ENCODE measurements at regions not wholly inside any gene's neighbourhood (a gene's known extent, or its start where the extent isn't known, plus 50 kb on each side); places are given as distances from the start of the nearest gene placed in this dataset.

DNA sequence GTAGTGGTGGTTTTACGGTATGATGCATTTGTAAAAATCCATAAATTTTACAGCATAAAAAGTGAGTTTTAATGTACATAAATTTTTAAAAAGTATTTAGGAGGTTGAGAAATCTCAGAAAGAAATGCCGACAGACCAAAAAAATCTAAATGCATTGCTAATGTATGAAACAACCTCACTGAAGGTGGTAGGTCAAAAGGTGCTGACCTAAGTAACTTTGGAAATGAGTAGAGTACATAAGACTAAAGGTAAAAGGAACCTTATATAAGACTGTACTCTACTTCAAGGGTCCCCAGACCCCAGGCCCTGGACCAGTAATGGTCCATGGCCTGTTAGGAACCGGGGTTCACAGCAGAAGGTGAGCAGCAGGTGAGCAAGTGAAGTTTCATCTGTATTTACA lies 163.4 kb downstream of the COL6A3 start:
- no peak for DNase-seq

DNA sequence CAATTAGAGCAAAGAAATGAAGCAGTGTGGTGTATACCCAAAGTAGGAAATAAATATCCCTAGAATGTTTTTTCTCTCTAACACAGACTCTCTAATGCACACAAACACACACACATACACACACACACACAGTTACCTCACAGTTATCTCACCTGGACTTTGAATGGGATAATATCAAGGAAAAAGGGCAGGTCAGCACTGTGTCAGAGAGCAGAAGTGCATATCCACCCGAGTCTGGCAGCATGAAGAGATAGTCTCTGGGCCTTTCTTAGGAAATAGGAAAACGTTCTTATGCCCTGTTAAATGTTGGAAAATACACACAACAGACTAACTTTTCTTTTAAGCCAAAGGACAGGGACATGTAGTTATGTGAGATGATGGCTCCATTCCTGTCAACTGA lies 162.0 kb downstream of the COL6A3 start:
- DNase-seq: no peak

DNA sequence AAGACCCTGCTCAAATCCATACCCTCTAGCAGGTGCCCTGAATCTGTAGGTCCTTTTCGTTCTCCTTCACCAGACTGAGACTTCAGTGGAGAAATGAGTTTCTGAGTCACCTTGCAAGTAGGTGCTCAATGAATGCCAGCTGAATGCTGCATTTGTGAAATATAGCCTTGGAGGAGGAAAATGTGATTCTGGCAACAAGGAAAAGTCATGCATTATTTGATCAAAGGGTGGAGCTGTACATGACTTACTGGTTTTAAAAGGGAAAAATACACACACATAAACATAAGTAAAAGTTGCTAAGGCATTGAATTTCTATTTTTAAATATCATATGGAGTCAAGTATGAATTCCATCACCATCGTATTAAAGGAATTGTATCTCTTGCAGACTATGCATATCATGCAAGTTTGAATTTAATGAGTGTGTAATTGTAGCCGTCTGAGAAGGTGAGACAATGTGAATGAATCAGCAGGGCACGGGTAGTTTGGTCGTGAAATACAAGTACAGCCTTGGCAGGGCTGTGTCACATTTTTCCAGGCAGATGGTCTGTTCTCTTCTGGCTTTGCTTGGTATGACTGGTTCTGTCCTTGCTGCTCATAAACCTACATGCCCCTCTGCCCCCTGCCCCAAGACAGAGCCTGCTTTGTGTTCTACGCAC lies 160.8 kb downstream of the COL6A3 start:
- DNase-seq: no peak

DNA sequence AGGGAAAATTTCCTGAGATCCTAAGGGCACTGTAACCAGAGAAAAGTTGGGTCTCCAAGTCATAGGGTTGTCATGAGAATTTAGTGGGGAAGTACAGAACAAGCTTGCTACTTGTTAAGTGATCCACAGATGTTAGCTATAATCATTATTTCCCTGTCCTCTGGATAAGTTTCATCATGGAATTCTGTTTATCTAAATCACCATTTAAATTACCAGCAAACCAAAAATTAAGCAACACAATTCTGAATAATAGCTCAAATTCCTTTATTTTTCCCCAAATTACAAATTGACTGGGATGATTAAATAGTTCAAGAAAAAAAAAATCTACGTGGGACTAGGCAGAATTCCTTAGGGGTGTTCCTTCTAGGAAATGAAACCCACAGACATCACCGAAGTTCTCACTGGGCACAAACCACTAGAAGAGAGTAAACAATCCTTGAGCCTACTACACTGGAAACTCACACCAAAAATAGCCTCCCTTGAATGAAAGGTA lies 159.5 kb downstream of the COL6A3 start:
- DNase-seq: no peak

DNA sequence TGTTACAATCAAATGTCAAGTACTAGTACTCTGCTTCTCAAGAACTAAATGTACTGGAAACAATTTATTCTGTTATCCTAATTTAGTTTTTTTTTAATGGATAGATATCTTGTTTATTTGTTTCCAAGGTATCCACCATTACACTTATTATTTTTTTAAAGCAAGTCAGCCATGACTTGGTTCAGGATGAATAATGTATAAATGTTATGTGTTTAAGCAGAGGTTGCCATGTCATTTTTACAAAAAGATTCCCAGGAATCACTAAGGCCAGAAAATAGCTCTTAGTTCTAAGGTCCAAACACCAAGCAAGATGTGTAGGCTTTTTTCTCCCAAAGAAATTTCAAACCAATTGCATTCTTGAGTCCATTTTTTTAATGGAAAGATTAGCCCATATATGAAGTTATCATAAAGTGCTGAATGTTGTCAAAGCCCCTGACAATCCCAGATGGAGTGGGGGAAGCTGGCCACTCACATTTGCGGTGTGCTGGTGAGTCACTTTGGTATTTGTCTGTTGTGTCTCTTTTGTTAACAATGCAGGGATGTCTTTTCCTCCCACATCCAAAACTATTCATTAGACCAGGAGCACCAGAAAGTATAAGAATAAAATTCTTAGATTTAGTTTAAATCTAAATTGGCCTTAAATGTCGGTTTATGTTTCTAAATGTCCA lies 158.9 kb downstream of the COL6A3 start:
- no peak for DNase-seq

DNA sequence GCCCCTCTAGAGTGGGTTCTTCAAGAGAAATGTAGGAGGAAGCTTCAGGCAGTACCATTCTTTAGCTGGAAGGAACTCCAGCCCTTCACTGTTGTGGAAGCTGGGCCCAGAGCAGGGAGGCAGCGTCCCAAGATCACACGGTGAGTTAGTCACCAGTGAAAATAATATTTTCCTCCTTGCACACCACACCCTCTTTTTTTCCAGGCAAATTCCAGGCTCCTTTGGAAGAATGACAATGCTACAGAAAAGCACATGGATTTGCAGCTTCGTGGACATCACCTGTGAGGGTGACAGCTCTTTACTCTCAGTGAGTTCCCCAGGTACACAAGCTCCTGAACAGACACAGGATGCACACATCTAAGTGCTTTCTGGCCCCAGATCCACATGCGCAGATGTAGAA lies 157.1 kb downstream of the COL6A3 start:
- DNase-seq: no peak

DNA sequence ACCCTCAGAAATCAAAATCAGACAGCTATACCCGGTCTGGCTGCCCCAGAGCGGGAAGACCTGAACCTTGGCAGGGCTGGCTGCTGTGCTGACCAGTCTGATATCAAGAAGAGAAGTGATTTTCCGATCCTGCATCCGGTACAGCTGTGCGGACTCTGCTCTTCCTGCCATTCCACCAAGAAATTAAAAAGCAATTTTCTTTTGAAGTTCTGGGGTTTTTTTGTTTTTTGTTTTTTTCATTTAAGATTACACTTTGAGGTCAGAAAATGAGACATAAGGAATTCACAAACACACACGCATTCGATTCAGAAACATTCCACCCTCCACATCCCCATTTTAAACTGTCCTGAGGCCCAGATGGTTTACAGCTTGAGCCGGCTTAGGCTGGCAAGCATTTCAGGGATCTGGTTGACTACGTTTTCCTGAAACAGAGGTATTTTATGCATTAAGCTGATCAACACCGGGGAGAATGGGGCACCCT lies 156.5 kb downstream of the COL6A3 start:
- no peak for DNase-seq

DNA sequence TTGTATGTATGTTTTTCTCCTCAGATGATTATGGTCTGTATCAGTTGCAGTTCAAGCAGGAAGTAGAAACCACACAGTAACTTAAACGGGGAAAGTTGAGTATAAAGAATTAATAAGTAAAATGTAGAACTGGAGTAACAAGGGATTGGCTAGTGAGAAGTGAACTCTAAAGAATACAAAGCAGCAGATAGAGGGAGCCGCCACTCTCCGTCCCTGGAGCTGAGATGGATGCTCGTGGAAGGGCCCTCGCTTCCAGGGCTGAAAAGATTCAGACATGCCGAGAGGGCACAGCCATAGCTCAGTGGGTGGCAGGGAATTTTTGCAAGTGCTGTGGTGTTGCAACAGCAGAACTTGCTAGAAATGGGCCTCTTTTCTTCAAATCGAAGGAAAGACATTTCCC lies 155.8 kb downstream of the COL6A3 start:
- no peak for DNase-seq

DNA sequence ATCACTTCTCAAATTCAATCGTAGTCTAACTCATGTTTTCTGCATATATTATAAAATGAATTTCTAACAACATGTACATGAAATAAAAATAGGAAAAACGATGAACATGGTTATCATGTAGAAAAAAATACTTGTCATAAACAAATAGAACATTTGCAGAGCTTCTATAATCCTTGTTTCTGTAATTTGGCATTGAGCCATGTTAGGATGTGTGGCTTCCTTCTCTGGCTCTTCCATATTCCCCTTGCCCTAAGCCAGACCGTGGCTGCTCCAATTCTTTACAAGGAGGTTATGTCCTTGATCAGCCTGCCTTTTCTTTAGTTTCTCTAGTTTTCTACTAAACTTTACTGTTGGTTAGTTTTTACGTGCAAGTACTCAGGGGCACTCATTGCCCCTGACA lies 155.3 kb downstream of the COL6A3 start:
- DNase-seq: no peak

DNA sequence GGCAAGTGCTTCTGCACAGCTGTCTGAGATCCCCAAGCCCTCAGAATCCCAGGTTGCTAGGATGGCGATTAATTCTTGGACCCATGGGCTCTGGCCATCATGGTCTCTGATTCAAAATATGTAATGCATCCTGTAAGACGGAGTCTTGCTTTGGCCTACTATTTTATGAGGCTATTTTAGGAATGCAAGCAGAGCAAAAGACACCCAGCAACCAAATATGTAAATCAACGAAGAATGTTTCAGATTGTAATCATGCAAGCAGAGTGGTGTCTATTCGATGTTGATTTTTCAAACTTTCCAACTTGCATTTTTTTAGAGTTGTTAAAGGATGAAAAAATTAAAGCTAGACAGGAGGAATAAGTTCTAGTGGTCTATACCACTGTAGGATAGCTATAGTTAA lies 154.8 kb downstream of the COL6A3 start:
- DNase-seq: no peak

DNA sequence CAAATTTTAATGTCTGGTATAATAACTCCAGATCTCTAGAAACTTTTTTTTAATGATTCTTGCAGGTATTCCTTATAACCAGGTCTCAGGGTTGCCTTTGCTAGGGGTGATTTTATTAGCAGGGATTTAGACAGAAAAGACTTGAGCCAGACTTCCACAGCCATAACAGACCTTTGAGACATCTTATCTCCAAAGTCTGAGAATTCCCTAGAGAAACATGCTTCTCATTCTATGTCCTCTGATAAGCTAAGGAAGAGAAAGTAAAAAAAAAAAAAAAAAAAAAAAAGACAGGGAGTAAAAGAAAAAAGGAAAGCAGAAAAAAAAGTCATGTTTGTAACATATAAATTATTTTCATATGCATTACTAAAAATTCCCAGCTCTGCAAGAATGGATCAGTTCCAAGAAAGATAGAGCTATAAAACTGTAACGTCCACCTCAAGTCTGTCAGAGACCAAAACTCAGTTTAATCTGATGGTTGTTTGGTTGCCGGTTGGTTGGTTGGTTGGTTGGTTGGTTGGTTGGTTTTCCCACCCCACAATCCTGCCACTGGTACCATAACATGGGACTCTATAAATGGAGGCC lies 153.8 kb downstream of the COL6A3 start:
- no peak for DNase-seq

DNA sequence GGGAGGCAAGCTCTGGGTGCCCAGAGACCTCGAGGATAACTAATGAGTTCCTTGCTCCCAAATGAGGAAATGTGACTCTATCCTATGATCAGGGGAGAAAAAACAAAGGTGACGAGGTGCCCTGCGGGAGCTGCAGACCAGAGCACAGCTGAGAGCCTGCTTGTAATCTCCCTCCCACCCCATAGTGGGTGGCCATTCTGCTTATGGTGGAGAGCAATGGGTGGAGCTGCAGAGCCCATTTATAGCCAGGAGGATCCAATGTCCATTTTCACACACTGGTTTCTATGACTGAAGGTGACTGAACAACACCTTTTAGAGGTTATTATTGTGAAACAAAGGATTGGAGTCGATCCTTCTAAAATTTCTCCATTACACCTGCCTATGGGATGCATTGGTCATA lies 153.3 kb downstream of the COL6A3 start:
- DNase-seq: no peak

DNA sequence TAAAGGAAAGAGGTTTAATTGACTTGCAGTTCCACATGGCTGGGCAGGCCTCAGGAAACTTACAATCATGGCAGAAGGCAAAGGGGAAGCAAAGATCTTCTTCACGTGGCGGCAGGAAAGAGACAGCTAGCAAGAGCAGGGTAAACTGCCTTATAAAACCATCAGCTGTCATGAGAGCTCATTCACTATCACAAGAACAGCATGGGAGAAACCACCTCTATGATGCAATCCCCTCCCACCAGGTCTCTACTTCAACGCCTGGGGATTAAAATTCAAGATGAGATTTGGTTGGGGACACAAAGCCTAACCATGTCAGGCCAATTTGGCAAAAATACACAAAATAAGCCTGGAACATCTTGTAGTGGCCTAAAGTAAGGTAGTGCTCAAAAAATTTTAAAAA lies 152.6 kb downstream of the COL6A3 start:
- DNase-seq: no peak

DNA sequence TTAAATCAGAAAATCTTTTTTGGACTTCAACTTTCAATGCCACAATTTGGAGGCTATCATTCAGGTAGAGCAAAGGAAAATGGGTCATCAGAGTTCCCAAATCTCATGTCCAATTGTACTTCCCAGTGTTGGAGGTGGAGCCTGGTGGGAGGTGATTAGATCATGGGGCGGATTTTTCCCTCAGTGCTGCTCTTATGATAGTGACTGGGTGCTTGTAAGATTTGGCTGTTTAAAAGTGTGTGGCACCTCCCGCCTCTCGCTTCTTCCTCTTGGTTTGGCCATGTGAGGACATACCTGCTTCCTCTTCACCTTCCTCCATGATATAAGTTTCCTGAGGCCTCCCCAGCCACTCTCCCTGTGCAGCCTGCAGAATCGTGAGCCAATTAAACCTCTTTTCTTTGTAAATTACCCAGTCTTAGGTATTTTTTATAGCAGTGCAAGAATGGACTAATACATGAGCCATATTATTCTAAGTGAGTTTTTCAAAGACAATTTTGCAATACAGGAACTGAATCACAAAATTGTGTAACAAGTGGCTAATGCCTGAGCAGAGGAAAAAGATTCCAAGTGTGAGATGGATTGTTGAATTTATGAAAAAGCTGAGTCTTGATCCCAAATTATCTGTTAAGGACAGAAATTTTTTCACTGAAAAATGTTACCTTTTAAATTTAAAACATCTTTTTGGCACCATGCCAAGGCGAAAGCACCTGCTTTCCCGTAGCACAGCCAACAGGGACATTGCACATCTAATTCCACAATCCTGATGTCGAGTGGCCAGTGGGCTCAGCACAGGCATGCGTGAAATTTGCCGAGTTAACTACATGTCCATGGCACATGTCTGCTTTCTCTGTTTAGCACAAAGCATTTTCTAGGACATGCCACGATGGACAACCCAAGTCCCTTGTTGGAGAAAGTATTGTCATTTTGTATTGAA lies 150.9 kb downstream of the COL6A3 start:
- no peak for DNase-seq

DNA sequence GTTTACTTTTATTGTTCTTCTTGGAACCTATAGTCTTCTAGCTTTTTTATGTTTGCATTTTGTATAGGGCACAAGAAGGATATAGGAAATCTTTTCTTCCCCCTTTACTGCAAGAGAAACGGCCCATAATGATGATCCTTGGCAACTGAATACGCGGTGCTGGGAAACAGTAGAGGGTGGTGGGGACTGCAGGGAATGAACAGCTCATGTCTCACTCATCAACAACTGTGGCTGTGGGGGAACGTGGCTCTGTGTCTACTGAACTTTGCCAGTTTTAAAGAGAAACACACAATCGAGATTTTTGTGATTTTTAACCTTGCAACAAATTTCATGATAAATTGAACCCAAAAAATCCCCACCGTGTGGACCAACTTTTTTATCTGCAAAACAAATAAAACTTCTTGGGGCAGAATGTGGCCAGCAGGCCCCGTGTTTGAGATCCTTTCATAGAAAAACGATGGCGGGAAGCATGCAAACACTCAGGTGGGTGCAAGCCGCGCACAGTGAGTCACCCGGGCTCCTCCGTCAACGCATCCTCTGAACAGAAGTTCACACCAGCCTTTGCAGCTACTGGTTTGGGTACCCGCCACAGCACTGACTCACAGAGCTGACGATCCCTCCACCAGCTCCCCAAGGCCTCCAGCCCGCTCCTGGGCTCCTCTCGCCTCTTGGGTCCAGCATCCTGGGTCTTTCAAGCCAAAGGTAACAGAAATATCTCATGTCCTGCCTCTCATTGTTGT lies 149.3 kb downstream of the COL6A3 start:
- DNase-seq: no peak

DNA sequence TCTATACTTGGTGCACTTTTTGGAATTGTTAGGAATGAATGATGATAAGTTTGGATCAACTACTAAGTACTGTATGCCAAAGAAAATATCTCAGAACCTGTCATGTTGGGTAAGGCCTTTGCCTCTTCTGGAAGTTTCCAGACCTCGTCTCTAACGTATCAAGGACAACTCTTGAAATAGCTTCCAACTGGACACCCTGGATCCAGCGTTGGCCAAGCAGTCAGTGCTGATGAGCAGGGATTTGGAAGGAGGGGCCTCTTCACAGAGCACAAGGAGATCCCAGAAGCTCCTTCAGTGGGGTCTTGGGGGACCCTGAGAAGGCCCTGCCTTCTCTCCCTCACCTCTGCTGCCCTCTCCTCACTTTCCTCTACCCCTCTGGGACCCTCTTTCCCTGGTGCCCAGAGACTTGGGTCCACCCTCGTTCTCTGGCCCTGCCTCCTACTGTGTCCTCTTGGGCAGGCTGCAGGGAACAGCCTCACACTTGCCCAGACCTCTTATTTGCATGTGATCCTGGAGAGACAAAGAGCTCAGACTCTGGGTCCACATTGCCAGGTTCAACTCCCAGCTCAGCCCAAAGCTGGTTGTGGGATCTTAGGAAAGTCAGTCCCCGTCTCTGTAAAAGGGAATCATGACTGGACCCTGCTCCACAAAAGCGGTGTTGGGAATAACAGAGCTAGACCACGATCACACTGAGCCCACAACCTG lies 145.8 kb downstream of the COL6A3 start:
- DNase-seq: no peak

DNA sequence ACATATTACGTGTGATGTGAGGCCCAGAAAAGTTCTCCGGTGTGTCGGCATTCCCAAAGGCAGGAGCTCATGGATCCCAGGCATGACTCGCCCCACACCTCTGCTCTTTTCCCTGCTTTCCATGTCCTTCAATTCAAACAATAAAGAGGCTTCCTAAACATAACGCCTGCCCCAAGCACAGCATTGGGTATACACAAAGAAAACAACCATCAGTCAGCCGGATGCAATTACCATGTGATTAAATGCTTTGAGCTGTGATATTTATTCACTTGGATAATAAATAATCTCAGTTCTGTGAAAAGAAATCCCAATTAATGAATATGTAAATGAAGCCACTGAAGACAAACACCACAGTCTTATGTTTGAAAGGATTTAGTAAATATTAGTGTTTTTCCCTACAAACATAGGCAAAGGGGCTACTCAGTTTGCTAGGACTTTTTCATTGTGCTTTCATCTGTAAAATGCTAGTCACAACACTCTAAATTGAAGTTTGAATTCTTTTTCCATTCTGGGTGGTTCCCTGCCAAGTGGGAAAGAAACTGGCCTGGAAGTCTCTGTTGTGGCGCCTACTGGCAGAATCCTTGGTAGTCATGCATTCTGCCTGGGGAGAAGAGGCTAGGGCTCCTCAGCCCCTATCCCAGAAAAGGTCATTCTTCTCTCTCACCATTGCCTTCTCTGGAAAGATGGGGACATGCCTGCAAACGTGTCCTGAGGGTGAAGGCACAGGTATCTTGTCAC lies 144.7 kb downstream of the COL6A3 start:
- DNase-seq: no peak

DNA sequence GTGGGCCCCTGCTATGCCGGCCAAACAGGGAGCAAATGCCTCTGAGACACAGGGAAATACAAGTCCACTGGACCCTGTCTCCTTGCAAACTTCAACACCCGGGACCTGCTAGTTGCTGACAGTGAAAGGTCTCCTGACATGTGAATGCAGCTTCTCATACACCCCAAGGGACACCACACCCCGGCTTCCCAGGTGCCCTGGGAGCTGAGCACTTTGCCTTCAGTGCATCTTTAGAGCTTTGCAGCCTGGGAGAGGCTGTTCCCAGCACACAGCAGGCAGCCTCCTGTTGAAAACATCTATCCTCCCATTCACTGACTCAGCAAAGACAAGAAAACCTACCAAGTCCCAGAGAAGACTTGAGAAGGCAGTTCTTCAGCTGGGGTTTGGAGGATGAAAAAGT lies 143.4 kb downstream of the COL6A3 start:
- DNase-seq: no peak

DNA sequence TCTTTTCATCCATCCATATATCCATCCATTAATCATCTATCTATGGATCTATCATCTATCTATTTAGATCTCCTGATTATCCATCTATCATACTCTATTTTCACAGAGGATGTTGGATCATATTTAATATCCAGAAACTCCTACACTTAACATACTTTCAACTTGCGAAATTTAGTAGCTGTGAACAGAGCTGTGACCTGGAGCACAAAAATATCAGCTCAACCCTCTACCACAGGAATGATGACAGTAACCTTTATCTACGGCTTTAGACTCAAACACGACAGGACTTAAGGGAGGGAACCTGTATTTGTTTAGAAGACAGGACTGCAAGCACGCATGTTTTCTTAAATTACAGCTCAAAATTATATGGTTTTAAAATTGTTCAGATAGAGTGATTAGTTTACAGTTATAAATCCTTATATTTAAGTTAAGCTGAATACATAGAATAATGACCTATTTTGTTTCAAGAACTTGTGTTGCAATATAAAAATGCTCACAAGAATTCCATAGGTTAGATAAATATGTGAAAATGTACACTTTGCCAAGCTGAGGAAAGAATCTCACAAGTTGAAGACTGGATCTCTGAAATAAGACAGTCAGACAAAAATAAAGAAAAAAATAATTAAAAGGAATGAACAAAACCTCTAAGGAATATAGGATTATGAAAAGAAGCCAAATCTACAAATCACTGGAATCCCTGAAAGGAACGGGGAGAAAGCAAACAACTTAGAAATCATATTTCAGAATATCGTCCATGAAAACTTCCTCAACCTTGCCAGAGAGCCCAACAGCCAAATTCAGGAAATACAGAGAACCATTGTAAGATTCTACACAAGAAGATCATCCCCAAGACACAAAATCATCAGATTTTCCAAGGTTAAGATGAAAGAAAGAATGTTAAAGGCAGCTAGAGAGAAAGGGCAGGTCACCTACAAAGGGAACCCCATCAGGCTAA lies 142.0 kb downstream of the COL6A3 start:
- no peak for DNase-seq

Data from NCI-H2107 (cell line).